GM13977 (cell line): ENCODE measurements at regions not wholly inside any gene's neighbourhood (a gene's known extent, or its start where the extent isn't known, plus 50 kb on each side); places are given as distances from the start of the nearest gene placed in this dataset.

Experiments
- DNase-seq: peaks from one replicate; pipeline ENCODE4 v3.0.0; 2012; ENCODE audit warnings: low spot score
- CTCF ChIP-seq: IDR thresholded peaks from 2 replicates; pipeline ENCODE4 v1.5.1; 2012; ENCODE audit warnings: mild to moderate bottlenecking, control low read depth; ENCODE audit not compliant: insufficient read depth; ENCODE audit errors: extremely low read depth, missing control alignments
- in situ Hi-C: fragments of 300-500 bp; cut with MboI; formaldehyde crosslinking; loops from one replicate; pipeline ENCODE4 v1.12.0; 2022; ENCODE audit warnings: low sequenced_read_pairs, low pct_unique_long_range_greater_than_20kb, mixed read lengths, inconsistent platforms; ENCODE audit not compliant: unreplicated experiment

GRCh38 chr5:60205071-60205470 is 311.5 kb upstream of the PDE4D start:
- in situ Hi-C loops = no loop called here
- no peak for DNase-seq
- no peak for TF ChIP-seq CTCF

GRCh38 chr5:60196385-60197113 is 303.0 kb upstream of the PDE4D start:
- in situ Hi-C loops = no loop called here
- no peak for TF ChIP-seq CTCF

GRCh38 chr5:60195551-60195950 is 302.0 kb upstream of the PDE4D start:
- in situ Hi-C loops = no loop called here
- no peak for TF ChIP-seq CTCF
- no peak for DNase-seq

More at GRCh38 chr5:60196385-60197113, 303.0 kb upstream of the PDE4D start:
- no peak for DNase-seq

- TF ChIP-seq CTCF = no peak
- in situ Hi-C loops = no loop called here
- DNase-seq = no peak
These were observed 301.6 kb upstream of the PDE4D start for GRCh38 chr5:60195083-60195482.

- in situ Hi-C loops = no loop called here
- DNase-seq = no peak
- no peak for TF ChIP-seq CTCF
These were observed 291.9 kb upstream of the PDE4D start for GRCh38 chr5:60185231-60186099.

- no peak for TF ChIP-seq CTCF
- DNase-seq = no peak
- in situ Hi-C loops = no loop called here
These were observed 291.1 kb upstream of the PDE4D start for GRCh38 chr5:60184606-60185005.
